GM18873 (cell line): ENCODE measurements at regions not wholly inside any gene's neighbourhood (a gene's known extent, or its start where the extent isn't known, plus 50 kb on each side); places are given as distances from the start of the nearest gene placed in this dataset.

Experiments used
- ATAC-seq: cut with Tn5 transposase; IDR thresholded peaks from one replicate; pipeline ENCODE4 v1.9.1; 2021; ENCODE audit warnings: mild to moderate bottlenecking, moderate library complexity, moderate number of reproducible peaks; ENCODE audit not compliant: unreplicated experiment, low FRiP score

DNA sequence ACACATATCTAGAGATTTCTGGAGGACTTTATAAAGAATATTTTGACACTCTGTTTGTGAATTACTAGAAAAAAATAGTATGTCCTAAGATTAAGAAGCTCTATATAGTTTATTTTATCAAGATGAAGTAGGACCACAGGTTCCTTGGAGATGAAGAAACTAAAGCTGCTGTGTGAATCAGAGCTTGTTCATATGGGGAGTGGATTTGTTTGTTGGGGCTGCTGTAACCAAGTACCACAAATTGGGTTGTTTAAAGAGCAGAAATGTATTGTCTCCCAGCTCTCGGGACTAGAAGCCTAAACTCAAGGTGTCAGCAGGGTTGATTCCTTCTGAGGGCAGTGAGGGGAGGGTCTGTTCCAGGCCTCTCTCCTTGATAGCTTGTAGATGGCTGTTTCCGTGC, 270.6 kb upstream of the UMPS start:
- ATAC-seq: no peak

DNA sequence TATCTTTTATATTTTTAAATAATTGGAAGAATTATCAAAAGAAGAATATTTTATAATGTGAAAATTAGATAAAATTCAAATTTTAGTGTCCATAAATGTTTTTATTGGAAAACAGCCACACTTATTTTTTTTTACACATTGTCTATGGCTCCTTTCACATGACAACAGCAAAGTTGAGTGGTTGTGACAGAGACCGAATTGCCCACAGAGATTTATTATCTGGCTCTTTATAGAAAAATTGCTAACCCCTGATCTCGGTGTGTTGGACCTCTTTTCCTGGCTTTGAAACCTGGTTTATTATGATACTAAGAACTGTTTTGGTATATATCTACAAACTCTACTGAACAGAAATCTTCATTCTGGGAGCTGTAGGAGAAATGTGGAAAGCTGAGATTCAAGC, 269.1 kb upstream of the UMPS start:
- no peak for ATAC-seq

DNA sequence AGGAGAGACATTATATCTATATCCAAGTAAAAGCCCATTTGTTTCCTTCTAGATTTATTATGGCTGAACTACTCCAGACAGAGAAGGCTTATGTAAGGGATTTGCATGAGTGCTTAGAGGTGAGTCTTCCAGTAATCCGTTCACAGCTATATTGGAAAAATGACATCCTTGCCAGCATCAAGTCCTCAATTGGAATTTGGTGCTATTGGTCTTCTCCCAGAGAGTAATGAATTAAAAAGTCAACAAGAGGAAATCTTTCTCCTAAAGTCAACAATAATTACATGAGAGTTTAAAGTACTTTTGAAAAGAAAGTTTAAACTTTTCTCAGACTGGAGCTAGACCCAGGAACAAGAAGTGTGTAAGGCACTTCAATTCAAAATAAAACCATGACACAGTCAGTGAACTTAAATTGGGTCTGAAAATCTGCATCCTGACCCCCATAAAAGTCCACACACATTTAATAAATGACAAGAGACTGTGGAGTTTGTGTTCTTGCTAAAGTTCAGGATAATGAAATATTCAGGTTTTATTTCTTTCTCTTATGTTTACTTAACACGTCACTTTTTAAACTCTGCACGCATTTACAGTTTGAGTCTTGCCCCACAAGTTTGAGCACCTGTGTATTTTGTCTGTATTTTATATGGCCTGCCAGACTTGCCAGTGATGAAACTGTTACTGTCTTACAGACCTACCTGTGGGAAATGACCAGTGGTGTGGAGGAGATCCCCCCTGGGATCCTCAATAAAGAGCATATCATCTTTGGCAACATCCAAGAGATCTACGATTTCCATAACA, 268.2 kb upstream of the UMPS start:
- ATAC-seq: no peak

DNA sequence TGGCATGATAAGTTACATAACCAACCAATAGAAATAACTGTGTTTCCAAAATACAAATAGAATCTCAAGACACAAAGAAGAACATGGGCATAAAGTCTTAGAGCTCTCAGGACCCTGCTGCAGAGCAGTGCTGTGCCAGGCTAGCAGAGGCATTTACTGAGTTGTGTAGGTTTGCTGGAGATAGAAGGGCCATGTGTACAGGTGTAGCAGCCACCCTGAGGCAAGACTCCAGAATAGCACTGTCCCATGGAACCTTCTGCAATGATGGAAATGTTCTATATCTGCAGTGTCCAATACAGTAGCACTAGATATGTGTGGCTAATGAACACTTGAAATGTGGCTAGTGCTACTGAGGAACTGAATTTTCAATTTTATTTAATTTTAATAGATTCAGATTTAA, 267.0 kb upstream of the UMPS start:
- ATAC-seq: no peak

DNA sequence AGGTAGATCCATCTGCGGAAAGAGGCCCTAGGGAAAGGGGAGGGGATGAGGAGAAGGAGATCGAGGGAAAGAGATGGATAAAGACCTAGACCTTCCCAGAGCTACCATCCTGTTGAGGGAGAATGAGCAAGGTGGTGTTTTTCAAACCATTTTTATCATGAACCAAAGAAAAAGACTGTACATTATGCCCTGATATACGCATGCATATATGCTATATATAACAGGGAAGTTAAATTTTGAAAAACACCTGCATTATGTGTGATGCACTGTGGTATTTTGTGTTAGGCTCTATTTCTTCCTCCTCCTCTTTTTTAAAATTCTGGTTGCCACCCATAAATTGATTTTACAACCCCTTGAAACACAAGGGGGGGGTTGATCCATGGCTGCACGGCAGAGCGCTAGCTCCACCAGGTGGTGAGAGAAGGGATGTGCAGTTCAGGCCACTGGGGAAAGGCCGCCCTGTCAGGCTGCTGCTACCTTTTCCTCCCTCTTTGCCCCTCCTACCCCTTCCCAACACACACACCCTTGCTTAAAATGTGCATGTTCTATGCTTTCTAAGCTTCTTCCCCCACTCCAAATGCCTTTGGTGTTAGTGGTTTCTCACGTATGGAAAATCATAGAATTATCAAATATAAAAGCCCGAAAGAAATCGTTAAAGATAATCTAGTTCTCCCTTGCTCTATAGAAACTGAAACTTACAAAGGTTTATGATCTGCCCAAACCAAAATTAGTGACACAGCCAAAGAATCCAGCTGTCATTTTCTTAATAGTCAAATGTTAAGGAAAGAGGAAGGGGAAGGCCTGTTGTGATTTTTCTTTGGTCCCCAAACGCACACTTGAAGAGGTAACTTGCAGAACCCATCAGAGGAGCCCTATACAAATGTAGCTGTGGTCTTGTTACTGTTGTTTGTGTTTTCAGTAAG, 262.0 kb upstream of the UMPS start:
- ATAC-seq: no peak

DNA sequence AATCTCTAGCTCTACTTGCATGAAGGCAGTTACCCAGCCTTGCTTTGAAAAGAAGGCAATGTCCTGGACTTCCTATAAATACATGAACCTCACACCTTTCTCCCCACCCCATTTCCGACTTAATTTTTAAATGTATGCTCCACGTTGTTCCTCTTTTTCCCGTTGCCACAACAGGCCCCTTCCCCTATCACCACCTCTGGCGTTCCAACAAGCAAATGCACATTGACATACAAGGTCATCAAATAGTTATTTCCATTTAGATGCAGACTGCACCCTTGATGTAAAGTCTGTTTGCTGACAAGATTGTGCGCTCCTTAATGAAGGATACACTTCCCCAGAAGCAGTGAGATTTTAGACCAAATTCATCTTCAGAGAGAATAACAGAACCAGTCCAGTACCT, 260.7 kb upstream of the UMPS start:
- ATAC-seq: no peak

DNA sequence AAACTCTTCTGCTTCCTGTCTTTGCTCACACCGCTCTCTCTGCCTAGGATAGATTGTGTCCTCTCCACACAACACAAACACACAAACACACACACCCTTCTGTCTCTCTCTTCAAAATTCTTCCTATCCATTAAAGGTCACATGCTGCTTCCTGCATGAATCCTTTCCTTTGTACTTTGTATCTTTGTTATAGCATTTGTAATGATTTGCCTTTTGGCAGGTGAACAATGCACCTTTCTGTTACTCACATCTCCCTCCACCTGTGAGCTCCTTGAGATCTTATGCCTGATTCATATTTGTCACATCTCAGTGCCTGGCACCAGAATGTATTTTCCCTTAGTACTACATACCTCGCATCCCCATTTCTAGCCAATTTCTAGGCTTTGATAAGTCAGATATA, 251.4 kb upstream of the UMPS start:
- no peak for ATAC-seq

DNA sequence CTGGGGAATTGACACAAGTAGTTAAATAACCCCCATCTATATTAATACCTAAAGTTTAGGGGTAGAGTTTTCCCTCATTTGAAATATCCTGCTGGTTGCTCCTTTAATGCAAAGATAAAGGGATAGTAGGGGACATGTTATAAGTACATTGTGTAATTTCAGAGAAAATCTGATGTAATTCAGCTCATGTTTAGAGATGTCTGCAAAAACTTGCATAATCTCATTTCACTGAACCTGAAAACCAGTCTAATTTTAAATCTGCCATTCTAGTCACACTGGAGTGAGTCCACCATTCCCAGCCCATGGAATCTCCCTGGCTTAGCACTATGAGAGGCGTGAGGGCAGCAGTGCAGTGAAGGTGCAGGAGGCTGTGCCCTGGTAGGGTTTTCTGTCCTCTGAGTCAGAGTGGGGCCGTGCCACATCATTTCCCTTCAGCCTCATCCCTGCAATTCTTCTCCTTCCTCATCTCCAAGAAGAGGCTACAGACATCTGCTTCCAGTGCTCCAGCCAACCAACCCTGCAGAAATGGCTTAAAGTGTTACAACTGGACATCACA, 246.3 kb upstream of the UMPS start:
- no peak for ATAC-seq

DNA sequence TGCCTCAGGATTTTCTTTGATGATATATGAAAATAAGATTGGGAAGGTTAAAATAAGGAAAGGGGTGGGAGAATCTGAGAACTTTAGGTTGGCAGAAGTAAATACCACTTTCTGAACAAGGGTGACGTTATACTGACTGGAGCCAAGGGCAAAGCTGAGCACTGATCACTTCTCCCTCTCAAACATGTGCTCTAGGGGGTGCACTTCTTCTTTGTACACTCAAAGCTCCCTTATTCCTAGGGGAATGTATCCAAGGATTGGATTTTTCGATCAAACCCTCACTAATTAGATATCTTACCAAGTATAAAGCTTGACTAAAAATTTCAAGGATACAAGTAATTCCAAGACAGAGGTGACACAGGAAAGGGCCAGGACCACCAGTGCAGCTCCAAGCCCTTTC, 243.9 kb upstream of the UMPS start:
- ATAC-seq: no peak

DNA sequence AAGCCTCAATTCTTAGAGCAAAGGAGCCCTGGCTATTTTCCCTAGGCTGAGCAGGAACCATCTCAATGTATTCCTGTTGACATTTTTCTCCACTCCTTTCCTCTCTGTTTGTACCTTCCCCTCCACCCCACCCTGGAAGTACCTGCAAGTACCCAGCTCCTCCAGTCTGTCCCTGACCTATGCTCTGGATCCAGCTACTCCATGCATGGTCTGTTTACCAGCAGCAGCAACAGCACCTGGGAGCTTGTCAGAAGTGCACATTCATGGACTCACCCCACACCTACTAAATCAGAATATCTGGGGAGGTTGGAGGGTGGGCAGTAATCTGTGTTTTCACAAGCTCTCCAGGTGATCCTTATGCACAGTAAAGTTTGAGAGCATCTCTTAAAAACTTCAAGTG, 240.7 kb upstream of the UMPS start:
- ATAC-seq: no peak

DNA sequence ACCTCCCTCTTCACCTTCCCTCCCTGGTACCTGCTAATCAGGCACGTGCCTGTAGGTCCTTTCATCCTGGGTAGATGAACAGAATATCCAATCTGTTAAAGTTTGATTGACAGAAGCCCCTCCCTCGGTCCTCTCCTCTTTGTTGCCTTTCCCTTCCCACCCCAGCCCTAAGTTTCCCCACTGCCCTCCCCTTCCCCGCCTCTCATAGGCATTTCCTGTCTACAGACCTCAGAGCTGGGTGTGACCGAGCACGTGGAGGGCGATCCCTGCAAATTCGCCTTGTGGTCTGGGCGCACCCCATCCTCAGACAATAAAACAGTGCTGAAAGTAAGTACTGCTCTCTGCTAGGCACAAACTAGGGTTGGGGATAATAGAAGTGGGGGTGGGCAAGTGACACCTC, 239.2 kb upstream of the UMPS start:
- no peak for ATAC-seq

DNA sequence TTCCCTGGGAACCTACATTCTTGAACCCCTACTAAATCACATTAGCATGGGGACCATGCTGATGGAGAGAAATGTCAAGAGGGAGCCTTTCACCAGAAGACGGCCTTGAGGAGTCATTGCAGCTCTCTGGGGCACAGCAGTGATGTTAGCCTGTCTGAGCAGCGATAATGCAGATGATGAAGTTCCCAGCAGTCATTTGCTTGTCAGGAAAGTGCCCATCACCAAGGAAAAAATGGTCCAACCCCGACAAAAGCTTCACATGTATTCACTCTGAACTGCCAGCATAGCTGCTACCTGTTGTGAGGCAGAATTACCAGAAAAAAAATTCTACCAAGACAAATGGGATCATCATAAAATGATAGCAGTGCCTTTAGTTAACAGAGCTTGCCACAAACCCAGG, 238.4 kb upstream of the UMPS start:
- ATAC-seq: no peak

DNA sequence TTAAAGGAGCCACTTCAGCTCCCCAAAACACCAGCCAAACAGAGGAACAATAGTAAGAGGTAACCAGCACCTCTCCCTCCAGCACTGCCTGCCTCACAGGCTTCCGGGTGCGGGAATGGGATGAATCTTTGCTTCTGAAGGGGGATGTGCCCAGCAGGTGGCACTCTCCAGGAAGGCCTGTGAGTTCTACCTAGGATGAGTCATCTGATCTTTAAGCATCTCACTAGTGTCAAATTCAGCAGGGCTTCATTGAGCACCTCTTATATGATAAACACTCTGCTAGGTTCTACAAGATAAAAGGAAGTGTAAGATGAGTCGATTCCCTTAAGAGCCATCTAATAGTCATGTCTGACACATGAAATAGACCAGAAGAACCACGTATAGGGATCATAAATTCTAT, 237.4 kb upstream of the UMPS start:
- ATAC-seq: no peak

DNA sequence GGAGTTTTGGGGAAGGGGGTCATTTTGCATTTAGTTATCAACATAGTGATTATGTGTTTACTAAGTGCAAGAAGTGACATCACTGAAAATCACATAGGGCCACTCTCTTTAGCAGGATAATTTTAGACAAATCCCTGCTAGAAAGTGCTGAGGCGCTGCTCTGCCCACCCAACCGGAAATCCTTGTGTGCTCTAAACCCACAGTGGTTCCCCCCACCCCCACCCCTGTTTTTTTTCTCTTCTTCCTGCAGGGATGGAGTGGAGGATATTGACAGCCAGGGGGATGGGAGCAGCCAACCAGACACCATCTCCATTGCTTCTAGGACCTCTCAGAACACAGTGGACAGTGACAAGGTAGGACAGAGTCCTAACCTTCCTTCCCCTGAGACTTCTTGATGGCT, 234.2 kb upstream of the UMPS start:
- ATAC-seq: no peak

DNA sequence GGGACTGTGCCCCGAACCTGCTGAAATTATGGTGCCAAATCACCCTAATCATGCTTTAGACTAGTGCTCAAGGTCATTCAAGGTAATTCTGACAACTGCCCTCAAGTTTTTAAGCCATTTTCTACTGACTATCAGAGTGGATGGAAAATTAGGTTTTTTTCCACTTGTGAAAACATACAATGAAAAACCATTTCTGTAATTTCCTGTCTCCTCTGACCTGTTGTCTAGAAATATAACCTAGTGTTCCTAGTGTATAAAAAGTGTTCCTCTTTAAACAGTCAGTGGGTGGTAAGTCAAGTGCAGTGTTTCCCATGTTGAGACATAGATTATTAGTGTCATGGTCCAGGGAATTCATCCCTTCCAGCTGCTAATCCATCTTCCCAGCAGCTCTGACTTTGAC, 232.8 kb upstream of the UMPS start:
- ATAC-seq: no peak

DNA sequence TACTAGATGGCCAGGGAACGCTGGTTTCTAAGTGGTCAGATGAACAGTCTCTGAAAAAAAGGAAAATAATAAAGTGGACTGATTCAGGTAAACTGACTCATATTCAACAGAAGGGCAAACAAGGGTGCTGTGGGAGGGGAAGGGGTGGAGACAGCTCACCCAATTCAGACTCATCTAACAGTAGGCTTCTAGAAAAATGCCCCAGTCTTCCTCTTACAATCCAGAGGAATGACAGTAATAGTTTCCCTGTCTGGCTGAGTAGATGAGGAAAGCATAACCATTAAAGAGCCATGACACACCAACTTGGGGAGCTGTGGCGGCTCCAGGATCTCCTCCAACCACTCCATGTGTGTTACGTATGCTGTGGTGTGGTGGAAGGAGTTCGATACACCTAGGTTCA, 231.4 kb upstream of the UMPS start:
- ATAC-seq: no peak

DNA sequence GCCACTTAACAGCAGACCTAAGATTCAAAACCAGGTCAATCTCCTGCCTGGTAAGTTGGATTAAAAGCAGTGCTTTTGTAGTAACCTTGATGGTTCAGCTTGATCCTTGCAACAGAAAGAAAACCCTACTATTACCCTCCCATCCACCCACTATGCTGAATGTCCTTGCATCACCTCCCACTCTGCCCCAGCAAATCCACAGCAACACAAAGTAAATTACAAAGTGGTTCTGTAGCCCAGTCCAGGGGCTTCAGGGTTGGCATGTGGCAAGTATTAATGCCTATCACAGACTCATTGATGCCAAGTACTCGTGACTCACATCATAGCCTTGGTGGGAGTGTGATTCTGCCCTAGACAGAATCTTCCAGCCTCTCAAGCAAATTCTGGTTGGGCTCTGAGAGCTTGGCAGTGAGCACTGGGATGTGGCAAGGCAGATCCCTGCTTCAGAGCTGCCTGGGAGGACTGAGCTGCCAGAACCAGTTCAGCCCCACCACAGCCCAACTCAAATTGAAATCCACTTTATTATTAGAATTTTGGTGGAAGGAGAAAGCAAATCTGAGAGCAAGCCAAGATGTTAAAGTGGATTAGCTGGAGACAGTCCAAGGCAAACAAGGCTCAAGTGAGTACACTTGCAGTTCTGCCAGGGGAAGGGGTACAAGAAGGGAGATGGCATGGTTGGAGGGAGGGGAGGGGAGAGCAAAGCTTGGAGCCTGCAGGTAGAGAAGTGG, 225.8 kb upstream of the UMPS start:
- no peak for ATAC-seq

DNA sequence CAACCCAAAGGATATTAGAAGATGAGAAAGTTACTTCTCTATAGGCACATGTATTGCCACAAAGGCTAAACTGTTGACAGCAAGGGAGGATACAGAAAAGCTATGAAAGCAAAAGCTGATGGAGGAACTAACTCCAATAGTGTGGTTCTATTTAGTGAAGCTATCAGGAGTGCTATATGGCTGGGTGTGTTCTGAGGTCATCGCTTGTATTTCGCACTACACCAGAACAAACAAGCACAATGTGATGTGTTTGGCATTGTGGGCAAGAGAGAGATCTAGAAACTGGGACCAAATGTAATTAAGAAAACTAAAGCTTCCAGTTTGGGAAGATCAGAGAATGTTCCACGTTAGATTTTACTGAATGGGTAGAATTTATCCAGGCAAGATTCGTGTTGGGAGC, 220.4 kb upstream of the UMPS start:
- no peak for ATAC-seq

DNA sequence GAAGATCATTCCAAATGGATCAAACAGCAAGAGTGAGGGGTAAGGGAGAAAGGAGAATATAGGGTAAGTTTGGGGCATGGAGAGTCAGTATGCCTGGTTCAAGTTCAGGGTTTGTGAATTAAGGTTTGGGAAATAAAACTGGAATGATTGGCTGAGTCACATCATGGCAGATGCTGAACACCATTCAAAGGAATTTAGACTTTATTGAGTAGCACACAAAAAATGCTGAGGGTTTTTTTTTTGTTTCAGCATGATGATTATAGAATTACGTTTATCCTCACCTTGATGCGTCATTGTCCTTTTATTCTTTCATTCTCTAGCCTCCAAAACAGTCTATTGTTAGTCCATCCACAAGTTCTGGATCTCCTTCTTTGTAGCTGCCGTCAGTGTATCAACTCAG, 220.0 kb upstream of the UMPS start:
- ATAC-seq: no peak

DNA sequence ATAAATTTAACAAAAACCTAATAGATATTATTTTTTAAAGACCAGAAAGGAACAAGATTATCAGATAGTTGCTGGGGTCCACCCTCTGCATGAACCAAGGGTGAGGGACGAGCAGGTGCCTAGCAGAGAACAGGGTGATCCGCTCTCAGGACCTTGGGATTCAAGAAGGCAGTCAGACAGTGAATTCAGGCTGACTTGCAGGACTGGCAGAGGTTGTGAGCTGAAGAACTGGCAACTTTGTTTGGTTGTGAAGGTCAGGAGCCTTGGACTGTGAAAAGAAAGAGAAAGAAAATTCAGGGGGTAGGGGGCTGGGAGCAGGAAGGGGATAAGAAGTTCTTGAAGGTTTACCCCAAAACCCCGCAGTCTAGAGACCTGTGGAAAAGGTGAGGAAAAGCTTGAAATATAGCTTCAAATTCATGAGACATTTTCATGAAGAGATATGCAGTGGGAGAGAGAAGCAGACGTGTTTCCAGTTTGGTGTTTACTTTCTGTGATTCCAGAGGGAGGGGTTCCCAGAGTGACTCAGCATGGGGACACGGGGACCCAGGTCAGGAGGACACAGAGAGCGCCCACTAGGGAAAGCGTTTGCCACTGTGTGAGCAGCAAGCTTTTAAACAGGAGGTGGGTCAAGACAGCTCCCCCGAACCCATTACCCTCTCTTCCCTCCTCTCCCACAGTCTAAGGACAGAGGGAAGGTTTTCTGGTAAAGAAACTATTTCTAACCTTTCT, 217.2 kb upstream of the UMPS start:
- no peak for ATAC-seq
